Osteocyte (in vitro differentiated cells): ENCODE measurements at regions not wholly inside any gene's neighbourhood (a gene's known extent, or its start where the extent isn't known, plus 50 kb on each side); places are given as distances from the start of the nearest gene placed in this dataset.

Source experiments
- DNase-seq: peaks from one replicate; pipeline ENCODE4 v3.0.0; 2021; ENCODE audit warnings: mixed read lengths; ENCODE audit not compliant: unreplicated experiment; ENCODE audit errors: extremely low spot score
- H3K27ac Mint-ChIP-seq: one replicate; pipeline ENCODE4 v1.8.0; 2021; ENCODE audit warnings: mild to moderate bottlenecking, mixed read lengths; ENCODE audit not compliant: unreplicated experiment
- H3K27me3 Mint-ChIP-seq: one replicate; pipeline ENCODE4 v1.8.0; 2021; ENCODE audit warnings: mixed read lengths; ENCODE audit not compliant: unreplicated experiment
- H3K36me3 Mint-ChIP-seq: one replicate; pipeline ENCODE4 v1.8.0; 2021; ENCODE audit warnings: mixed read lengths; ENCODE audit not compliant: unreplicated experiment
- H3K4me1 Mint-ChIP-seq: one replicate; pipeline ENCODE4 v1.8.0; 2021; ENCODE audit warnings: mixed read lengths; ENCODE audit not compliant: unreplicated experiment
- H3K4me3 Mint-ChIP-seq: one replicate; pipeline ENCODE4 v1.8.0; 2021; ENCODE audit warnings: mild to moderate bottlenecking, moderate library complexity, mixed read lengths; ENCODE audit not compliant: unreplicated experiment
- H3K9me3 Mint-ChIP-seq: one replicate; pipeline ENCODE4 v1.8.0; 2021; ENCODE audit warnings: mixed read lengths; ENCODE audit not compliant: unreplicated experiment
- CTCF ChIP-seq: fragments of 200-600 bp; sonication (generic); IDR thresholded peaks from 2 replicates; pipeline ENCODE4 v1.5.0; 2021; ENCODE audit warnings: antibody characterized with exemption, mild to moderate bottlenecking, moderate library complexity

- H3K4me1 Mint-ChIP-seq, result peaks cover under 1% of the 10 kb centered on the region
These were observed 136.7 kb downstream of the CDCA7 start for GRCh38 chr2:173491418-173491817.

GRCh38 chr2:173493874-173494273, 139.2 kb downstream of the CDCA7 start:
- H3K27me3 Mint-ChIP-seq, result peaks cover 6% of the 10 kb centered on the region
- H3K4me1 Mint-ChIP-seq, result peaks cover 6% of the 10 kb centered on the region
- peak; percentile 24 for TF ChIP-seq CTCF
- no peak overlapping the region for H3K4me3 Mint-ChIP-seq
- H3K27ac Mint-ChIP-seq, result no peak overlapping the region
- no peaks in the 10 kb centered on the region for H3K9me3 Mint-ChIP-seq
- H3K36me3 Mint-ChIP-seq, result no peaks in the 10 kb centered on the region
- DNase-seq, result no peak

More at GRCh38 chr2:173491418-173491817, 136.7 kb downstream of the CDCA7 start:
- H3K27ac Mint-ChIP-seq, result no peak overlapping the region
- TF ChIP-seq CTCF, result no peak
- no peaks in the 10 kb centered on the region for H3K36me3 Mint-ChIP-seq
- no peak overlapping the region for H3K4me3 Mint-ChIP-seq
- no peaks in the 10 kb centered on the region for H3K9me3 Mint-ChIP-seq
- H3K27me3 Mint-ChIP-seq, result peaks cover 15% of the 10 kb centered on the region
- DNase-seq, result no peak

GRCh38 chr2:173496746-173497145, 142.1 kb downstream of the CDCA7 start:
- no peak for DNase-seq
- Mint-ChIP-seq H3K9me3 (peaks cover 9% of the 10 kb centered on the region), H3K4me3 (no peak overlapping the region), H3K27ac (no peak overlapping the region), H3K27me3 (peaks cover 6% of the 10 kb centered on the region), H3K36me3 (no peaks in the 10 kb centered on the region), H3K4me1 (peaks cover 6% of the 10 kb centered on the region)
- no peak for TF ChIP-seq CTCF

GRCh38 chr2:173500953-173501352, 146.3 kb downstream of the CDCA7 start:
- Mint-ChIP-seq H3K27me3 (peaks cover 16% of the 10 kb centered on the region), H3K36me3 (no peaks in the 10 kb centered on the region), H3K4me3 (no peak overlapping the region), H3K27ac (no peak overlapping the region), H3K4me1 (peaks cover 6% of the 10 kb centered on the region), H3K9me3 (peaks cover 14% of the 10 kb centered on the region)
- TF ChIP-seq CTCF, result no peak
- no peak for DNase-seq

GRCh38 chr2:173502296-173502695, 147.6 kb downstream of the CDCA7 start:
- Mint-ChIP-seq H3K9me3 (peaks cover 14% of the 10 kb centered on the region), H3K4me3 (no peak overlapping the region), H3K27me3 (peaks cover 28% of the 10 kb centered on the region), H3K4me1 (no peaks in the 10 kb centered on the region), H3K36me3 (no peaks in the 10 kb centered on the region), H3K27ac (no peak overlapping the region)
- no peak for TF ChIP-seq CTCF
- no peak for DNase-seq
